ENCODE measurements at regions not wholly inside any gene's neighbourhood (a gene's known extent, or its start where the extent isn't known, plus 50 kb on each side); places are given as distances from the start of the nearest gene placed in this dataset.
"Not testable (repeated sequence)": the region's sequence is repeated elsewhere in the genome, so short reads cannot be mapped to it uniquely, and the experiment has no call there.

- no peak overlapping the region for H3K27ac ChIP-seq (ENCODE audit: low read depth in 2 of 2, low read length in 1 of 2)
- no peak overlapping the region for H3K4me3 ChIP-seq (ENCODE audit: low read depth in 1 of 2, low read length in 2 of 2)
- no peaks in the 10 kb centered on the region for H3K4me1 ChIP-seq (ENCODE audit: control insufficient read depth in 2 of 2, insufficient read depth in 2 of 2, low read length in 1 of 2)
- H3K36me3 ChIP-seq (ENCODE audit: control insufficient read depth in 2 of 2, insufficient read depth in 2 of 2, low read length in 1 of 2) = no peaks in the 10 kb centered on the region
- no peaks in the 10 kb centered on the region for H3K9me3 ChIP-seq (ENCODE audit: control insufficient read depth in 2 of 2, insufficient read depth in 1 of 2, low read depth in 1 of 2, low read length in 1 of 2)
- H3K27me3 ChIP-seq (ENCODE audit: control insufficient read depth in 1 of 2, insufficient read depth in 2 of 2, low read length in 2 of 2) = no peaks in the 10 kb centered on the region
Observed at GRCh38 chr2:59233448-59233847, 992.3 kb upstream of the FANCL start.

GRCh38 chr2:59232394-59233165 is 991.5 kb upstream of the FANCL start:
- Histone ChIP-seq H3K36me3 (ENCODE audit: control insufficient read depth in 2 of 2, insufficient read depth in 2 of 2, low read length in 1 of 2) (no peaks in the 10 kb centered on the region), H3K4me3 (ENCODE audit: low read depth in 1 of 2, low read length in 2 of 2) (no peak overlapping the region), H3K4me1 (ENCODE audit: control insufficient read depth in 2 of 2, insufficient read depth in 2 of 2, low read length in 1 of 2) (no peaks in the 10 kb centered on the region), H3K27me3 (ENCODE audit: control insufficient read depth in 1 of 2, insufficient read depth in 2 of 2, low read length in 2 of 2) (no peaks in the 10 kb centered on the region), H3K9me3 (ENCODE audit: control insufficient read depth in 2 of 2, insufficient read depth in 1 of 2, low read depth in 1 of 2, low read length in 1 of 2) (no peaks in the 10 kb centered on the region), H3K27ac (ENCODE audit: low read depth in 2 of 2, low read length in 1 of 2) (no peak overlapping the region)
- WGBS, 2 donors = 85 to 87% methylated on average over 10 of the region's 10 CpGs

DNA sequence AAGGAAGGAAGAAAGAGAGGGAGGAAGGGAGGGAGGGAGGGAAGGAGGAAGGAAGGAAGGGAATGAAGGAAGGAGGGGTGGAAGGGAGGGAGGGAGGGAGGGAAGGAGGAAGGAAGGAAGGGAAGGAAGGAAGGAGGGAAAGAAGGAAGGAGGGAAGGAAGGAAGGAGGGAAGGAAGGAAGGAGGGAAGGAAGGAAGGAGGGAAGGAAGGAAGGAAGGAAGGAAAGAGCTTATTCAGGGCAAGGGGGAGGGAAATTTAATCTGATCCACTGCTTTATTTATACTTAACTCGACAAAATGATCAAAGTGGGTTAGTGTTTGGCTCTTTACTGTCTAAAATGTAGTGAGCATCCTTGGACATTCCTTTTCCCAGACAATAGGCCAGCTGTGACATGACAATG is 985.2 kb upstream of the FANCL start:
- not testable (repeated sequence) for H3K9me3 ChIP-seq (ENCODE audit: control insufficient read depth in 2 of 2, insufficient read depth in 1 of 2, low read depth in 1 of 2, low read length in 1 of 2); H3K27ac ChIP-seq (ENCODE audit: low read depth in 2 of 2, low read length in 1 of 2); H3K4me1 ChIP-seq (ENCODE audit: control insufficient read depth in 2 of 2, insufficient read depth in 2 of 2, low read length in 1 of 2); H3K4me3 ChIP-seq (ENCODE audit: low read depth in 1 of 2, low read length in 2 of 2); H3K27me3 ChIP-seq (ENCODE audit: control insufficient read depth in 1 of 2, insufficient read depth in 2 of 2, low read length in 2 of 2); H3K36me3 ChIP-seq (ENCODE audit: control insufficient read depth in 2 of 2, insufficient read depth in 2 of 2, low read length in 1 of 2)
- WGBS, 2 donors = 57 to 74% methylated on average over 1 of the region's 1 CpG

DNA sequence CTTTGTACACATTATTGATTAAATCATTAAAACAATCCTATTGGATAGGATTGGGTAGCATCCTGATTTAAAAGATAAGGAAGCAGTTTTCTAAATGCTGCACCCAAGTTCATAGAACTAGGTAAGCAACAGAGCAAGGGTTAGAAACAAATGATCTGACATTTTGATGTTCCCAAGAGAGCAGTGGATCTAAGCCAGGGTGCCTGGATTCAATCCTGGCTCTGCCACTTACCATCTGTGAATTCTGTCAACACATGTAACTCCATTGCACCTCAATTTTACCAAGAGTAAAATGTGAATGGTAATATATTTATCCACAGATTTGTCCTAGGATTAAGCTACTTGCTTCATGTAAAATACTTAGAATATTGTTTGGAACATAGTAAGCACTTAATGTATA is 982.6 kb upstream of the FANCL start:
- H3K27ac ChIP-seq (ENCODE audit: low read depth in 2 of 2, low read length in 1 of 2) = no peak overlapping the region
- no peaks in the 10 kb centered on the region for H3K36me3 ChIP-seq (ENCODE audit: control insufficient read depth in 2 of 2, insufficient read depth in 2 of 2, low read length in 1 of 2)
- H3K9me3 ChIP-seq (ENCODE audit: control insufficient read depth in 2 of 2, insufficient read depth in 1 of 2, low read depth in 1 of 2, low read length in 1 of 2) = no peaks in the 10 kb centered on the region
- H3K4me1 ChIP-seq (ENCODE audit: control insufficient read depth in 2 of 2, insufficient read depth in 2 of 2, low read length in 1 of 2) = no peaks in the 10 kb centered on the region
- H3K4me3 ChIP-seq (ENCODE audit: low read depth in 1 of 2, low read length in 2 of 2) = no peak overlapping the region
- H3K27me3 ChIP-seq (ENCODE audit: control insufficient read depth in 1 of 2, insufficient read depth in 2 of 2, low read length in 2 of 2) = no peaks in the 10 kb centered on the region

DNA sequence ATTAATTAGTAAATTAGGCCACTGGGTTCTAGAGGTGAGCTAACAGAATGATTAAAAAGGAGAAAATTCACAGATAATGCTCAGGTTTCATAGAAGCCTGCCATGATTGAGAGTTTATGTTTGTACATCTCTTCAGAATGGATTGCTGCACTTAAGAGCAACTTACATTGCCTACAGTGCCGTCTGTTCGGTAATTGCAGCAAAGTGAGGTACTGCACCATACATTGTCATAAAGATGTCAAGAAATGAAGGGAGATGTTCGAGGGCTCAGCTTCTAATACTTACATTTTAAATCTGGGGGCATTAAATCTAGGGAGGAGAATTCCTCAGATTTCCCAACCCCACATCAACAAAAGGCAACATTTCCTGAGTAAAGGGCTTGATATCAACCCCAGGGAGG is 976.2 kb upstream of the FANCL start:
- no peaks in the 10 kb centered on the region for H3K4me1 ChIP-seq (ENCODE audit: control insufficient read depth in 2 of 2, insufficient read depth in 2 of 2, low read length in 1 of 2)
- no peak overlapping the region for H3K27ac ChIP-seq (ENCODE audit: low read depth in 2 of 2, low read length in 1 of 2)
- no peaks in the 10 kb centered on the region for H3K9me3 ChIP-seq (ENCODE audit: control insufficient read depth in 2 of 2, insufficient read depth in 1 of 2, low read depth in 1 of 2, low read length in 1 of 2)
- H3K27me3 ChIP-seq (ENCODE audit: control insufficient read depth in 1 of 2, insufficient read depth in 2 of 2, low read length in 2 of 2) = no peaks in the 10 kb centered on the region
- H3K4me3 ChIP-seq (ENCODE audit: low read depth in 1 of 2, low read length in 2 of 2) = no peak overlapping the region
- 55 to 57% methylated on average over 3 of the region's 3 CpGs for WGBS, 2 donors
- no peaks in the 10 kb centered on the region for H3K36me3 ChIP-seq (ENCODE audit: control insufficient read depth in 2 of 2, insufficient read depth in 2 of 2, low read length in 1 of 2)

DNA sequence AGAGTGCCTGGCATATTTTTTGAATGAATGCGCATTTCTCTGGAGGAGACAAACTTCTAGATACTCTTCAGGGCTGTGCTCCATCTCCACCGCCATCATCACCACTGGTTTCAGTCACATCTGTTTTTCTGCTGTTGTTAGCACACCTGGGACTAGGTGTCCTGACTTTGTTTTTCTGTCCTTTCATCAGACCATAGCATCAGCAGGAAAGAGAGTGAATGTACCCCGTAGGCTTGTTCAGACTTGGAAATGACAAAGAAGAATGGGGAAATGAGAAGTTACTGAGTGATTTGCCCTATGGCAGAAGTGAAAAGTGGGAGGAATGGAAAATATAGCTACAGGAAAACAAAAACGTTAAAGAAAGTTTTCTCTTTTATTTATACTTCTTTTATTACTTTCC is 965.2 kb upstream of the FANCL start:
- no peak overlapping the region for H3K27ac ChIP-seq (ENCODE audit: low read depth in 2 of 2, low read length in 1 of 2)
- H3K9me3 ChIP-seq (ENCODE audit: control insufficient read depth in 2 of 2, insufficient read depth in 1 of 2, low read depth in 1 of 2, low read length in 1 of 2) = no peaks in the 10 kb centered on the region
- WGBS, 2 donors = 52 to 53% methylated on average over 4 of the region's 4 CpGs
- no peak overlapping the region for H3K4me3 ChIP-seq (ENCODE audit: low read depth in 1 of 2, low read length in 2 of 2)
- no peaks in the 10 kb centered on the region for H3K27me3 ChIP-seq (ENCODE audit: control insufficient read depth in 1 of 2, insufficient read depth in 2 of 2, low read length in 2 of 2)
- no peaks in the 10 kb centered on the region for H3K36me3 ChIP-seq (ENCODE audit: control insufficient read depth in 2 of 2, insufficient read depth in 2 of 2, low read length in 1 of 2)
- H3K4me1 ChIP-seq (ENCODE audit: control insufficient read depth in 2 of 2, insufficient read depth in 2 of 2, low read length in 1 of 2) = no peaks in the 10 kb centered on the region

GRCh38 chr2:59204040-59204439 is 962.9 kb upstream of the FANCL start:
- H3K27me3 ChIP-seq (ENCODE audit: control insufficient read depth in 1 of 2, insufficient read depth in 2 of 2, low read length in 2 of 2) = no peaks in the 10 kb centered on the region
- H3K4me1 ChIP-seq (ENCODE audit: control insufficient read depth in 2 of 2, insufficient read depth in 2 of 2, low read length in 1 of 2) = no peaks in the 10 kb centered on the region
- no peaks in the 10 kb centered on the region for H3K9me3 ChIP-seq (ENCODE audit: control insufficient read depth in 2 of 2, insufficient read depth in 1 of 2, low read depth in 1 of 2, low read length in 1 of 2)
- H3K36me3 ChIP-seq (ENCODE audit: control insufficient read depth in 2 of 2, insufficient read depth in 2 of 2, low read length in 1 of 2) = no peaks in the 10 kb centered on the region
- H3K4me3 ChIP-seq (ENCODE audit: low read depth in 1 of 2, low read length in 2 of 2) = no peak overlapping the region
- H3K27ac ChIP-seq (ENCODE audit: low read depth in 2 of 2, low read length in 1 of 2) = no peak overlapping the region
- WGBS, 2 donors = 58 to 62% methylated on average over 1 of the region's 1 CpG

DNA sequence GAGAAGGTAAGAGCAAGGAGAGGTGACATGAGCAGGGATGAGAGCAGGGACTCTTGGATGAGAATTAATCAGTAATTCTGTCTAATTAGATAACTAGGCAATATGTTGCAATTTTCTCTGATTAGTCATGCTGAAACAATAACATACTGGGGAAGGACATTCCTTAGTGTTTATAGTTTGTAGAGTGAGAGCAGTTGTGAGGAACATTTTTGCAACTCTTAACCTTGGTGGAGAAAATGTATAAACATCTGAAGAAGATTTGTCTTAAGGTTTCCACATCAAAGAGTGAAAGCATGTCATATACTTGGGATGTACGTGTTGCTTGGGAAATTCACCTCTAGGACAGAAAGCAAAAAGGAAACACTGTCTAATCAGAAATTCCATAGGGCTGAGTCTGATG is 955.4 kb upstream of the FANCL start:
- WGBS, 2 donors = 47 to 75% methylated on average over 1 of the region's 1 CpG
- Histone ChIP-seq H3K4me1 (ENCODE audit: control insufficient read depth in 2 of 2, insufficient read depth in 2 of 2, low read length in 1 of 2) (no peaks in the 10 kb centered on the region), H3K4me3 (ENCODE audit: low read depth in 1 of 2, low read length in 2 of 2) (no peak overlapping the region), H3K27ac (ENCODE audit: low read depth in 2 of 2, low read length in 1 of 2) (no peak overlapping the region), H3K27me3 (ENCODE audit: control insufficient read depth in 1 of 2, insufficient read depth in 2 of 2, low read length in 2 of 2) (no peaks in the 10 kb centered on the region), H3K36me3 (ENCODE audit: control insufficient read depth in 2 of 2, insufficient read depth in 2 of 2, low read length in 1 of 2) (no peaks in the 10 kb centered on the region), H3K9me3 (ENCODE audit: control insufficient read depth in 2 of 2, insufficient read depth in 1 of 2, low read depth in 1 of 2, low read length in 1 of 2) (no peaks in the 10 kb centered on the region)

DNA sequence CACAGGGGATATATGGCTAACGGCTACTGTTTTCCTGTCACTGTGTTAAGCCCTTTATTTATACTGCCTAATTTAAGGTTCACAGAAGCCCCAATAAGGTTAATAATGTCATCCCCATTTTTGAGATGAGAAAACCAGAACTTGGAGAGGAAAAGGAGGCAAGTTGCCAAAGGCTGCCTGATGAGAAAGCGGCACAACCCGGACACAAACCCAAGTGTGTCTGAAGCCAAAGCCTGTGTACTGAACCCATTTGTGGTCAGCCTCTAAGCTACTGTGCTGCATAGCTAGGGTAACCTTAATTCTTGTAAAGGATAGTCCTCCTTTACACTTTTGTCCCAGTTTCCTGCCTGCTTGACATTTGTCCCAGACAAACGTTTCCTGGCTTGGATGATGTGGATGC is 954.7 kb upstream of the FANCL start:
- no peak overlapping the region for H3K27ac ChIP-seq (ENCODE audit: low read depth in 2 of 2, low read length in 1 of 2)
- WGBS, 2 donors = 73 to 75% methylated on average over 4 of the region's 4 CpGs
- H3K36me3 ChIP-seq (ENCODE audit: control insufficient read depth in 2 of 2, insufficient read depth in 2 of 2, low read length in 1 of 2) = no peaks in the 10 kb centered on the region
- no peaks in the 10 kb centered on the region for H3K9me3 ChIP-seq (ENCODE audit: control insufficient read depth in 2 of 2, insufficient read depth in 1 of 2, low read depth in 1 of 2, low read length in 1 of 2)
- no peaks in the 10 kb centered on the region for H3K4me1 ChIP-seq (ENCODE audit: control insufficient read depth in 2 of 2, insufficient read depth in 2 of 2, low read length in 1 of 2)
- H3K4me3 ChIP-seq (ENCODE audit: low read depth in 1 of 2, low read length in 2 of 2) = no peak overlapping the region
- H3K27me3 ChIP-seq (ENCODE audit: control insufficient read depth in 1 of 2, insufficient read depth in 2 of 2, low read length in 2 of 2) = no peaks in the 10 kb centered on the region

DNA sequence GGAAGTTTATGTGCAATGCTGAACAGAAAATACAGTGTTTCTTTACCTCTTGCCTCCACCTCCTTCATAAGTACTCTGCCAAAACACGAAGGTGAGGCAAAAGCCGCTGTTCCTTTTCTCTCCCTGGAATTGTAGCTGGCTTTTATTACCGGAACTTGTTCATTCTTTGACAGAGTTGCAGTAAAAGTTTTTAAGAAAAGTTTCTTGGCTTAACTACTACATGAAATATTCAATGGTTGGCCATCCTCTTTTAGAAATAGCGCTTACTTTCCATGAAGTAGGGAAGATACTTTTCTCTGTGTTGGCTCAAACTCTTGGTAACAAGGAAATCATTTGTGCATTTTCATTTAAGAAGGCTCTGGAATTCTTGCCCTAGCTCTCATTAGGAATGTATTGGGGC is 950.7 kb upstream of the FANCL start:
- no peaks in the 10 kb centered on the region for H3K27me3 ChIP-seq (ENCODE audit: control insufficient read depth in 1 of 2, insufficient read depth in 2 of 2, low read length in 2 of 2)
- H3K9me3 ChIP-seq (ENCODE audit: control insufficient read depth in 2 of 2, insufficient read depth in 1 of 2, low read depth in 1 of 2, low read length in 1 of 2) = no peaks in the 10 kb centered on the region
- no peak overlapping the region for H3K27ac ChIP-seq (ENCODE audit: low read depth in 2 of 2, low read length in 1 of 2)
- no peaks in the 10 kb centered on the region for H3K36me3 ChIP-seq (ENCODE audit: control insufficient read depth in 2 of 2, insufficient read depth in 2 of 2, low read length in 1 of 2)
- no peak overlapping the region for H3K4me3 ChIP-seq (ENCODE audit: low read depth in 1 of 2, low read length in 2 of 2)
- H3K4me1 ChIP-seq (ENCODE audit: control insufficient read depth in 2 of 2, insufficient read depth in 2 of 2, low read length in 1 of 2) = no peaks in the 10 kb centered on the region
- WGBS, 2 donors = 86 to 89% methylated on average over 4 of the region's 4 CpGs
